HEK293 (cell line): ENCODE measurements at regions not wholly inside any gene's neighbourhood (a gene's known extent, or its start where the extent isn't known, plus 50 kb on each side); places are given as distances from the start of the nearest gene placed in this dataset.
"Not testable (repeated sequence)": the region's sequence is repeated elsewhere in the genome, so short reads cannot be mapped to it uniquely, and the experiment has no call there.

Experiments used
- CTCF ChIA-PET: fragments of 350-600 bp; formaldehyde crosslinking; extraction: SDS; loops from one replicate; lab custom pipeline; 2021; ENCODE audit warnings: antibody characterized with exemption; lab: Yijun Ruan, JAX
- POLR2A ChIA-PET: fragments of 300-600 bp; formaldehyde crosslinking; extraction: SDS; loops from one replicate; lab custom pipeline; 2020; ENCODE audit warnings: antibody characterized with exemption, inconsistent platforms; lab: Yijun Ruan, JAX
- H3K27ac ChIP-seq: fragments of 200-500 bp; sonication (Bioruptor generic); 2 replicates; pipeline ENCODE4 v1.5.1; 2014; ENCODE audit warnings: low read depth, low read length, control low read depth, inconsistent platforms; ENCODE audit errors: extremely low read depth
- H3K36me3 ChIP-seq, 2 experiments: fragments of 200-500 bp in 1 of 2; sonication (Bioruptor generic) in 1 of 2; 1 replicate in 1 of 2; 2 replicates in 1 of 2; pipeline ENCODE4 v1.5.1; 2014 to 2017; ENCODE audit warnings: inconsistent platforms in 2 of 2, low read length in 2 of 2; ENCODE audit not compliant: control insufficient read depth in 2 of 2, insufficient read depth in 1 of 2
- H3K4me1 ChIP-seq: fragments of 200-500 bp; sonication (Bioruptor generic); 2 replicates; pipeline ENCODE4 v1.5.1; 2014; ENCODE audit warnings: mild to moderate bottlenecking, low read length, inconsistent platforms; ENCODE audit not compliant: control insufficient read depth, insufficient read depth
- H3K4me3 ChIP-seq: 2 replicates; pipeline ENCODE4 v1.5.1; 2011; ENCODE audit warnings: low read depth, mild to moderate bottlenecking, control low read depth, low read length, moderate library complexity
- H3K9me3 ChIP-seq: fragments of 200-500 bp; sonication (Bioruptor generic); 2 replicates; pipeline ENCODE4 v1.5.1; 2014; ENCODE audit warnings: low read depth, low read length, inconsistent platforms; ENCODE audit not compliant: control insufficient read depth, insufficient read depth
- ZNF362 ChIP-seq: fragments of 450-650 bp; formaldehyde crosslinking; IDR thresholded peaks from 2 replicates; pipeline ENCODE4 v1.5.1; 2016; ENCODE audit warnings: missing biosample characterization, missing genetic modification characterization
- ZNF560 ChIP-seq: fragments of 450-650 bp; formaldehyde crosslinking; IDR thresholded peaks from 2 replicates; pipeline ENCODE4 v1.5.1; 2017; ENCODE audit warnings: missing biosample characterization, missing genetic modification characterization, borderline replicate concordance

GRCh38 chr17:22374741-22375140 is 682.4 kb downstream of the KCNJ18 start (continued):
- TF ChIP-seq ZNF362 (tag by site-specific recombination) (no peak), ZNF560 (tag by site-specific recombination) (no peak)
- TF ChIP-seq, all 188 proteins: peak for 0

- H3K9me3 ChIP-seq, H3K4me1 ChIP-seq, H3K4me3 ChIP-seq, CTCF ChIA-PET, H3K36me3 ChIP-seq, POLR2A ChIA-PET, H3K27ac ChIP-seq: not testable (repeated sequence)
These were observed 684.4 kb downstream of the KCNJ18 start for GRCh38 chr17:22376747-22377146.

- H3K36me3 ChIP-seq, CTCF ChIA-PET, H3K4me3 ChIP-seq, H3K27ac ChIP-seq, POLR2A ChIA-PET, H3K4me1 ChIP-seq, H3K9me3 ChIP-seq: not testable (repeated sequence)
These were observed 686.4 kb downstream of the KCNJ18 start for GRCh38 chr17:22378748-22379147.

GRCh38 chr17:22381589-22381988 is 689.3 kb downstream of the KCNJ18 start:
- H3K9me3 ChIP-seq, CTCF ChIA-PET, POLR2A ChIA-PET, H3K4me1 ChIP-seq, H3K36me3 ChIP-seq, H3K4me3 ChIP-seq, H3K27ac ChIP-seq: not testable (repeated sequence)

GRCh38 chr17:22383772-22384460 is 691.6 kb downstream of the KCNJ18 start:
- H3K4me1 ChIP-seq, H3K36me3 ChIP-seq, CTCF ChIA-PET, H3K9me3 ChIP-seq, POLR2A ChIA-PET, H3K27ac ChIP-seq, H3K4me3 ChIP-seq: not testable (repeated sequence)

- H3K9me3 ChIP-seq, H3K36me3 ChIP-seq, H3K4me3 ChIP-seq, H3K4me1 ChIP-seq, H3K27ac ChIP-seq, CTCF ChIA-PET, POLR2A ChIA-PET: not testable (repeated sequence)
These were observed 692.1 kb downstream of the KCNJ18 start for GRCh38 chr17:22384461-22384800.

- H3K36me3 ChIP-seq, H3K27ac ChIP-seq, H3K9me3 ChIP-seq, H3K4me1 ChIP-seq, H3K4me3 ChIP-seq, CTCF ChIA-PET, POLR2A ChIA-PET: not testable (repeated sequence)
These were observed 706.1 kb downstream of the KCNJ18 start for GRCh38 chr17:22398446-22398845.

- H3K9me3 ChIP-seq, H3K4me3 ChIP-seq, CTCF ChIA-PET, POLR2A ChIA-PET, H3K36me3 ChIP-seq, H3K4me1 ChIP-seq, H3K27ac ChIP-seq: not testable (repeated sequence)
These were observed 706.7 kb downstream of the KCNJ18 start for GRCh38 chr17:22399037-22399436.

GRCh38 chr17:22405080-22405479 is 712.8 kb downstream of the KCNJ18 start:
- POLR2A ChIA-PET, H3K36me3 ChIP-seq, CTCF ChIA-PET, H3K27ac ChIP-seq, H3K4me3 ChIP-seq, H3K9me3 ChIP-seq, H3K4me1 ChIP-seq: not testable (repeated sequence)
